HFFc6 (cell line): ENCODE measurements at regions not wholly inside any gene's neighbourhood (a gene's known extent, or its start where the extent isn't known, plus 50 kb on each side); places are given as distances from the start of the nearest gene placed in this dataset.
"Not testable (repeated sequence)": the region's sequence is repeated elsewhere in the genome, so short reads cannot be mapped to it uniquely, and the experiment has no call there.

Experiments
- DNase-seq: peaks from one replicate; pipeline ENCODE4 v3.0.0-alpha.2; 2018
- H3K27ac Mint-ChIP-seq: 2 replicates; pipeline ENCODE4 v1.8.0; 2020; ENCODE audit warnings: mild to moderate bottlenecking, mixed read lengths
- H3K27me3 Mint-ChIP-seq: 2 replicates; pipeline ENCODE4 v1.8.0; 2021; ENCODE audit warnings: mild to moderate bottlenecking, moderate library complexity, mixed read lengths; ENCODE audit not compliant: insufficient read depth
- H3K36me3 Mint-ChIP-seq: 2 replicates; pipeline ENCODE4 v1.8.0; 2021; ENCODE audit warnings: low read depth, mixed read lengths
- H3K4me1 Mint-ChIP-seq: 2 replicates; pipeline ENCODE4 v1.8.0; 2020; ENCODE audit warnings: low read depth, mixed read lengths
- H3K4me3 Mint-ChIP-seq: 2 replicates; pipeline ENCODE4 v1.8.0; 2020; ENCODE audit warnings: mild to moderate bottlenecking, moderate library complexity, mixed read lengths
- H3K9me3 Mint-ChIP-seq: 2 replicates; pipeline ENCODE4 v1.8.0; 2020; ENCODE audit warnings: mild to moderate bottlenecking, mixed read lengths
- TF ChIP-seq, protein P1 (sequence below): fragments of 200-600 bp; sonication (generic); IDR thresholded peaks from 2 replicates; pipeline ENCODE4 v1.5.0; 2021; ENCODE audit warnings: antibody characterized with exemption, mild to moderate bottlenecking

DNA sequence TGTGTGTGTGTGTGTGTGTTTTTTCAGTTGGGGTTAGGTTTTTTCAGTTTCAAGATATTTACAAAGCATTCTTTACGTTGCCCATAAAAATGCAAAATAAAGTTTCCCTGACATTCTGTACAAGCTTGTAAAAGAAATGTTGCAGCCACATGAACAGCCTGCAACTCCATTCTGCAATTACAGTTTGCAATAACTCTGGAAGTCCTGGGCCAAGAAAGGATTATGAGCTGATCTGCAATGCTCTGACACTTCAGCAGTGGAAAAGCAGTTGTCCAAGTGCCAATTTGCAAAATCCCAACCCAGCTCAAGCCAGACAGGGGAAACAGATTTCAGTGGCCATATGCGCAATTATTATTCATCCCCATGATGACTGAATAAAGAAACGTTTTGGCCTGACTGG, 322.1 kb downstream of the MEX3B start:
- Mint-ChIP-seq H3K27ac (no peak overlapping the region), H3K4me3 (no peak overlapping the region), H3K27me3 (no peaks in the 10 kb centered on the region; the same call in 1 of the 2 replicates), H3K4me1 (no peaks in the 10 kb centered on the region), H3K9me3 (peaks cover 25% of the 10 kb centered on the region), H3K36me3 (no peaks in the 10 kb centered on the region)
- DNase-seq: no peak
- TF ChIP-seq, protein P1, sequence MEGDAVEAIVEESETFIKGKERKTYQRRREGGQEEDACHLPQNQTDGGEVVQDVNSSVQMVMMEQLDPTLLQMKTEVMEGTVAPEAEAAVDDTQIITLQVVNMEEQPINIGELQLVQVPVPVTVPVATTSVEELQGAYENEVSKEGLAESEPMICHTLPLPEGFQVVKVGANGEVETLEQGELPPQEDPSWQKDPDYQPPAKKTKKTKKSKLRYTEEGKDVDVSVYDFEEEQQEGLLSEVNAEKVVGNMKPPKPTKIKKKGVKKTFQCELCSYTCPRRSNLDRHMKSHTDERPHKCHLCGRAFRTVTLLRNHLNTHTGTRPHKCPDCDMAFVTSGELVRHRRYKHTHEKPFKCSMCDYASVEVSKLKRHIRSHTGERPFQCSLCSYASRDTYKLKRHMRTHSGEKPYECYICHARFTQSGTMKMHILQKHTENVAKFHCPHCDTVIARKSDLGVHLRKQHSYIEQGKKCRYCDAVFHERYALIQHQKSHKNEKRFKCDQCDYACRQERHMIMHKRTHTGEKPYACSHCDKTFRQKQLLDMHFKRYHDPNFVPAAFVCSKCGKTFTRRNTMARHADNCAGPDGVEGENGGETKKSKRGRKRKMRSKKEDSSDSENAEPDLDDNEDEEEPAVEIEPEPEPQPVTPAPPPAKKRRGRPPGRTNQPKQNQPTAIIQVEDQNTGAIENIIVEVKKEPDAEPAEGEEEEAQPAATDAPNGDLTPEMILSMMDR: no peak

DNA sequence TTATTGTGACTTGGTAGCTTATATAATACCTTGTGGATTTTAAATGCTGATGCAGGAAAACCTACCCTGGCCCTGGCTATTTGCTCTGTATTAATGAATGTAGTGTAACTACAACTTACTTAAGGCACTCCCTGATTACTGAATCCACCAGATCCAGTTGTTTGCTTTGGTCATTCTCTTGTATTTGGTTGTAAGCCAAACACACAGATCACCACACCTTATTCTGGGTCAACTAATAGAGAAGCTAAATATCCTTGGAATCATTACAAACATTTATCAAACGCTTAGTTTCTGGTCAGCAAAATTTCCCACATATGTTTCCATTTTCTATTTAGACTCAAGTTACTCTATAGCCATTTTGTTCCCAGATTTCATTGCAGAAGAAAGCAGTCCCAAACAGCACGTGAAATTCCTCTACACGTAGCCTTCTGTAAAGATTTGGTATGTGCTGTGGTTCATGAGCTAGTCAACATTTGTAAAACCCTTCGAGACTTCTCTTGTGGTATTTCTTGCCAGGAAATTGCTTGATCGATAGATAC, 322.6 kb downstream of the MEX3B start:
- TF ChIP-seq, protein P1: no peak
- Mint-ChIP-seq H3K27me3 (no peaks in the 10 kb centered on the region; the same call in 1 of the 2 replicates), H3K27ac (no peak overlapping the region), H3K4me1 (no peaks in the 10 kb centered on the region), H3K4me3 (no peak overlapping the region), H3K9me3 (peaks cover 25% of the 10 kb centered on the region), H3K36me3 (no peaks in the 10 kb centered on the region)
- no peak for DNase-seq

DNA sequence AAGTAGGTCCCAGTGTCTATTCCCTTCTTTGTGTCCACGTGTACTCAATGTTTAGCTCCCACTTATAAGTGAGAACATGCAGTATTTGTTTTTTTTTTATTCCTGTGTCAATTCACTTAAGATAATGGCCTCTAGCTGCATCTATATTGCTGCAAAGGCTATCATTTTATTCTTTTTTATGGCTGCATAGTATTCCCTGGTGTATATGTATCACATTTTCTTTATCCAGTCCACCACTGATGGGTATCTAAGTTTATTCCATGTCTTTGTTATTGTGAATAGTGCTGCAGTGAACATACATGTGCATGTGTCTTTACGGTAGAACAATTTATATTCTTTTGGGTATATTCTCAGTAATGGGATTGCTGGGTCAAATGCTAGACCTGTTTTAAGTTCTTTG, 329.4 kb downstream of the MEX3B start:
- not testable (repeated sequence) for H3K36me3 Mint-ChIP-seq, DNase-seq, H3K4me1 Mint-ChIP-seq, H3K27ac Mint-ChIP-seq, H3K27me3 Mint-ChIP-seq, H3K4me3 Mint-ChIP-seq
- H3K9me3 Mint-ChIP-seq: peaks cover 15% of the 10 kb centered on the region; the same call in 1 of the 2 replicates

DNA sequence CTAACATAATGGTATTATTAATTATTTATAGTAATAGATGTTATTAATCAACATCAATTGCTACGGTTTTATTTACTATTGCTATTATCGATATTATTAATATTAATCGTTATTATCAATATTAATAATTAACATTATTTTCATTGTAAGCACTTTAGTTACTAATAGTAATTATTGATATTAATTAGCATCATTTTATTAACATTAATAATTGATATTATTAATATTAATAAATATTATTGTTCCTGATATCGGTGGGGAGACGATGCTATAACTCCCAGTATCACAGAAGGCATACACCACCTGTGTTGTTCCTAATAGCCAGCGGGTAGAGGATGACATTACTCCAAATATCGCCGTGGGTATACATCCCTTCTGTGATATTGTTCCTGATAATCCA, 335.5 kb downstream of the MEX3B start:
- H3K4me3 Mint-ChIP-seq: no peak overlapping the region
- no peak for DNase-seq
- H3K36me3 Mint-ChIP-seq: no peaks in the 10 kb centered on the region
- 0 out of 2 replicates have a peak, but pooled peaks cover 9% of the 10 kb centered on the region for H3K9me3 Mint-ChIP-seq
- no peaks in the 10 kb centered on the region for H3K27me3 Mint-ChIP-seq
- TF ChIP-seq, protein P1: no peak
- H3K4me1 Mint-ChIP-seq: no peaks in the 10 kb centered on the region
- H3K27ac Mint-ChIP-seq: no peak overlapping the region

DNA sequence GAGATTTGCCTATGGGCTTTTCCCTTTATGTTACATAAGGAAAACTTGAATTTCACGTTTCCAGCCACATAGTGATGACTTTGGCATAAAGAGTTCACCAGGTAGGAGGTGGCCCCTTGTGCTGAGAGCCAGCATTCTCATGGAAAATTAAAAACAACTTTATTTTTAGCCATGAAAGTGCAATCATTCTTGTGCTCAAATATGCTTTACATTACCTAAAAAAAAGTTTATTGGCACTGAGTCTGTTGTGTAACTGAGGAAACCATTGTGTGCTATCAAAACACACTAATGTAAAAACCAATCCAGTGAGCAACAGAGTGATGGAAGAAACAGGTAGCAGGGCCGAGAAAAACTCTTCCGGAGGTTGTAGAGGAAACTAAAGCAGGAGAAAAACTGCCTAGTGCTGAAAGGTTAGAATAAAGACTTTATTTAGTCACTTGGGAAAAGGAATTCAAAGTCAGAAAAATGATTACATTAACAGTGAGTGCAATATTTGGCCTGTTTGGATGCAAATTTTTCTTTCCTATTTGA, 332.9 kb upstream of the TMC3 start:
- H3K27me3 Mint-ChIP-seq, H3K27ac Mint-ChIP-seq, H3K4me1 Mint-ChIP-seq, H3K4me3 Mint-ChIP-seq, DNase-seq, H3K9me3 Mint-ChIP-seq, H3K36me3 Mint-ChIP-seq: not testable (repeated sequence)

DNA sequence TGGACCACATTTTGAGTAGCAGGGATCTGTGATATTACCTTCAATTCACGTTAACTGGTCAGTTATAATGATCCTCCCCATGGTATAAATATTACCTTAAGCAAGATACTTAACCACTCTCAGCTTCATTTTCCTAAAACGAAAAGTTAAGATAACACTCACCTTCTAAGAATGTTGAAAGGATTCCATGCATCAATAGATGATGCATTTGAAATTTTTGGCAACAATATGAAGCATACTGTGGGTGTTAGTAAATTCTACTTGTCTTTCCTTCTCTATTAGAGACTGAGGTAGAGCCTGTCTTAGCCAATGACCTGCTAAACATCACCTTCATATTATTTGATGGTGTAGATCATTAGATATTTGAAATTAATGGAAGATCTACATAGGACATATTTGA, 331.7 kb upstream of the TMC3 start:
- not testable (repeated sequence) for H3K4me3 Mint-ChIP-seq, H3K27ac Mint-ChIP-seq, DNase-seq, H3K36me3 Mint-ChIP-seq, H3K4me1 Mint-ChIP-seq, H3K9me3 Mint-ChIP-seq, H3K27me3 Mint-ChIP-seq

DNA sequence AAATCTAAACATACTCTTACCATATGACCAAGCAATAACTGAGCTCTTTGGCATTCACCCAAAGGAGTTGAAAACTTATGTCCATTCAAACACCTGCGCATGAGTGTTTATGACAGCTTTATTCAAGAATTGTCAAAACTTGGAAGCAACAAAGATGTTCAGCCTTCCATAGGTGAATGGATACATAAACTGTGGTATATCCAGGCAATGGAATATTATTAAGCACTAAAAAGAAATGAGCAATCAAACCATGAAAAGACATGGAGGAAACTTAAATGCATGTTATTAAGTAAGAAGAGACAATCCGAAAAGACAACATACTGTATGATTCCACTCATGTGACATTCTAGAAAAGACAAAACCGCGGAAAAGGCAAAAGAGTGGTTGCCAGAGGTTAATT, 312.0 kb upstream of the TMC3 start:
- DNase-seq: no peak
- Mint-ChIP-seq H3K27ac (no peak overlapping the region), H3K4me1 (no peaks in the 10 kb centered on the region), H3K4me3 (no peak overlapping the region), H3K9me3 (peaks cover 30% of the 10 kb centered on the region), H3K27me3 (no peaks in the 10 kb centered on the region), H3K36me3 (no peaks in the 10 kb centered on the region)
- TF ChIP-seq, protein P1: no peak
